Neuronal stem cell (in vitro differentiated cells): ENCODE measurements at regions not wholly inside any gene's neighbourhood (a gene's known extent, or its start where the extent isn't known, plus 50 kb on each side); places are given as distances from the start of the nearest gene placed in this dataset.
A peak's percentile ranks its signal among the peaks of the same experiment; 100 is the strongest.

ENCODE experiments used
- DNase-seq: peaks from one replicate; pipeline ENCODE4 v3.0.0-alpha.2; 2013; ENCODE audit warnings: low spot score
- H2AFZ ChIP-seq: one replicate; pipeline ENCODE4 v1.6.1; 2013; ENCODE audit warnings: mild to moderate bottlenecking, low read length, inconsistent platforms
- H2AK5ac ChIP-seq: 2 replicates; pipeline ENCODE4 v1.6.1; 2013; ENCODE audit warnings: low read depth, mild to moderate bottlenecking, inconsistent platforms, low read length, moderate library complexity, mixed read lengths
- H2BK120ac ChIP-seq: 2 replicates; pipeline ENCODE4 v1.6.1; 2013; ENCODE audit warnings: low read depth, mild to moderate bottlenecking, inconsistent platforms, low read length, moderate library complexity, mixed read lengths
- H2BK12ac ChIP-seq: one replicate; pipeline ENCODE4 v1.6.1; 2013; ENCODE audit warnings: low read length, inconsistent platforms
- H2BK15ac ChIP-seq: 2 replicates; pipeline ENCODE4 v1.6.1; 2013; ENCODE audit warnings: mild to moderate bottlenecking, low read length, inconsistent platforms, mixed read lengths
- H2BK5ac ChIP-seq: one replicate; pipeline ENCODE4 v1.6.1; 2013; ENCODE audit warnings: inconsistent platforms, mild to moderate bottlenecking, low read length, moderate library complexity
- H3K14ac ChIP-seq: one replicate; pipeline ENCODE4 v1.6.1; 2013; ENCODE audit warnings: low read length, inconsistent platforms
- H3K18ac ChIP-seq: 2 replicates; pipeline ENCODE4 v1.6.1; 2013; ENCODE audit warnings: low read length, inconsistent platforms
- H3K23ac ChIP-seq: 2 replicates; pipeline ENCODE4 v1.6.1; 2013; ENCODE audit warnings: low read depth, mild to moderate bottlenecking, mixed read lengths, low read length, inconsistent platforms; ENCODE audit not compliant: poor library complexity
- H3K27ac ChIP-seq: replicated peaks from 3 replicates; pipeline ENCODE4 v1.5.1; 2013; ENCODE audit warnings: low read length, inconsistent platforms
- H3K27me3 ChIP-seq, 3 experiments: 2 replicates each; pipeline ENCODE4 v1.6.1; 2013; ENCODE audit warnings: low read length in 3 of 3, mild to moderate bottlenecking in 2 of 3, inconsistent platforms in 1 of 3, low read depth in 1 of 3, mixed read lengths in 1 of 3, moderate library complexity in 1 of 3; ENCODE audit not compliant: control insufficient read depth in 3 of 3, insufficient read depth in 3 of 3
- H3K36me3 ChIP-seq, 2 donors: replicated peaks in 1 of 2; 2 replicates each; pipeline ENCODE4 v1.6.1; 2013; ENCODE audit warnings: low read length in 2 of 2; ENCODE audit not compliant: control insufficient read depth in 2 of 2, insufficient read depth in 2 of 2
- H3K4ac ChIP-seq: 2 replicates; pipeline ENCODE4 v1.6.1; 2013; ENCODE audit warnings: inconsistent platforms, mild to moderate bottlenecking, low read length, moderate library complexity
- H3K4me1 ChIP-seq, 2 donors: 1 replicate in 1 of 2; 2 replicates in 1 of 2; pipeline ENCODE4 v1.6.1; 2013; ENCODE audit warnings: low read length in 2 of 2, low read depth in 1 of 2; ENCODE audit not compliant: control insufficient read depth in 2 of 2, insufficient read depth in 1 of 2
- H3K4me2 ChIP-seq: one replicate; pipeline ENCODE4 v1.6.1; 2013; ENCODE audit warnings: mild to moderate bottlenecking, low read length, inconsistent platforms; ENCODE audit not compliant: insufficient read depth, poor library complexity, severe bottlenecking
- H3K4me3 ChIP-seq, 2 donors: 2 replicates each; pipeline ENCODE4 v1.5.1; 2013; ENCODE audit warnings: low read length in 2 of 2, mild to moderate bottlenecking in 2 of 2, inconsistent platforms in 1 of 2, moderate library complexity in 1 of 2
- H3K79me1 ChIP-seq: one replicate; pipeline ENCODE4 v1.6.1; 2013; ENCODE audit warnings: low read depth, mild to moderate bottlenecking, inconsistent platforms, low read length, moderate library complexity
- H3K9ac ChIP-seq: one replicate; pipeline ENCODE4 v1.6.1; 2013; ENCODE audit warnings: mild to moderate bottlenecking, low read depth, low read length, inconsistent platforms; ENCODE audit not compliant: poor library complexity
- H3K9me3 ChIP-seq, 2 donors: replicated peaks in 1 of 2; 2 replicates each; pipeline versions ENCODE3 to v1.6.1; 2013; ENCODE audit warnings: low read length in 2 of 2, mild to moderate bottlenecking in 2 of 2, inconsistent platforms in 1 of 2, low read depth in 1 of 2, mixed read lengths in 1 of 2, moderate library complexity in 1 of 2; ENCODE audit not compliant: control insufficient read depth in 2 of 2, insufficient read depth in 1 of 2
- H4K8ac ChIP-seq: one replicate; pipeline ENCODE4 v1.6.1; 2013; ENCODE audit warnings: low read depth, mild to moderate bottlenecking, inconsistent platforms, low read length, moderate library complexity
- H4K91ac ChIP-seq: one replicate; pipeline ENCODE4 v1.6.1; 2013; ENCODE audit warnings: low read length, low read depth, mild to moderate bottlenecking, inconsistent platforms; ENCODE audit not compliant: poor library complexity
- WGBS, 2 donors: extraction: QIAGEN DNeasy Blood & Tissue Kit; methylation state at CpG; one replicate each; pipeline ENCODE4 v1.1.7; 2013; ENCODE audit warnings: missing lambda C conversion rate in 2 of 2, mixed read lengths in 1 of 2; ENCODE audit not compliant: insufficient read length in 2 of 2, insufficient replicate concordance in 1 of 2; ENCODE audit errors: extremely low coverage in 2 of 2; 5-methylcytosine and 5-hydroxymethylcytosine counted together

- H3K36me3 ChIP-seq = peaks cover 0 to 11% of the 10 kb centered on the region in 2 donors
- no peak overlapping the region for H3K18ac ChIP-seq
- no peak for DNase-seq
- no peak overlapping the region for H3K4me3 ChIP-seq
- no peak overlapping the region for H3K14ac ChIP-seq
- no peak overlapping the region for H2BK15ac ChIP-seq
- H2BK12ac ChIP-seq = no peak overlapping the region
- H3K27me3 ChIP-seq = no peaks in the 10 kb centered on the region
- no peak overlapping the region for H3K9ac ChIP-seq
- H3K79me1 ChIP-seq = no peaks in the 10 kb centered on the region
- H3K4me1 ChIP-seq = no peaks in the 10 kb centered on the region
- H4K91ac ChIP-seq = no peak overlapping the region
- no peak overlapping the region for H2AFZ ChIP-seq
- H4K8ac ChIP-seq = no peak overlapping the region
- H2BK5ac ChIP-seq = no peak overlapping the region
- H3K9me3 ChIP-seq = no peaks in the 10 kb centered on the region
- no peak overlapping the region for H2AK5ac ChIP-seq
- H3K23ac ChIP-seq = no peak overlapping the region
- H2BK120ac ChIP-seq = no peak overlapping the region
- no CpG with 5 or more reads among the region's 1 CpG for WGBS, 2 donors
- no peak overlapping the region for H3K27ac ChIP-seq
- no peak overlapping the region for H3K4me2 ChIP-seq
- H3K4ac ChIP-seq = no peak overlapping the region
Observed at GRCh38 chr6:144816936-144817335, 531.8 kb downstream of the UTRN start.

GRCh38 chr6:144820270-144820669 lies 535.1 kb downstream of the UTRN start:
- H2AK5ac ChIP-seq = no peak overlapping the region
- DNase-seq = no peak

GRCh38 chr6:144823131-144823530 lies 538.0 kb downstream of the UTRN start:
- H3K14ac ChIP-seq = no peak overlapping the region
- no peak overlapping the region for H2AFZ ChIP-seq
- no peak overlapping the region for H3K27ac ChIP-seq
- H3K36me3 ChIP-seq = peaks cover 0 to 18% of the 10 kb centered on the region in 2 donors
- no peak overlapping the region for H3K18ac ChIP-seq
- H3K9ac ChIP-seq = no peak overlapping the region
- H3K9me3 ChIP-seq = peaks cover 0 to 3% of the 10 kb centered on the region in 2 donors
- peaks cover 0 to 4% of the 10 kb centered on the region in 2 donors for H3K4me1 ChIP-seq
- no peak overlapping the region for H4K91ac ChIP-seq
- H2BK5ac ChIP-seq = no peak overlapping the region
- H3K23ac ChIP-seq = no peak overlapping the region
- no peaks in the 10 kb centered on the region for H3K27me3 ChIP-seq
- H2BK15ac ChIP-seq = no peak overlapping the region
- no peak overlapping the region for H2AK5ac ChIP-seq
- no peak for DNase-seq
- H2BK120ac ChIP-seq = no peak overlapping the region
- H2BK12ac ChIP-seq = no peak overlapping the region
- H4K8ac ChIP-seq = no peak overlapping the region
- H3K4me2 ChIP-seq = no peak overlapping the region
- H3K4me3 ChIP-seq = no peak overlapping the region
- H3K4ac ChIP-seq = no peak overlapping the region
- H3K79me1 ChIP-seq = no peaks in the 10 kb centered on the region
- WGBS, 2 donors = no CpG with 5 or more reads among the region's 4 CpGs

More at GRCh38 chr6:144820270-144820669, 535.1 kb downstream of the UTRN start:
- Histone ChIP-seq H3K23ac (no peak overlapping the region), H3K9ac (no peak overlapping the region), H3K4me1 (peaks cover 0 to 4% of the 10 kb centered on the region in 2 donors), H3K14ac (no peak overlapping the region), H2BK5ac (no peak overlapping the region), H3K4me3 (no peak overlapping the region), H2BK12ac (no peak overlapping the region), H3K27ac (no peak overlapping the region), H3K9me3 (peaks cover 0 to 3% of the 10 kb centered on the region in 2 donors), H2AFZ (no peak overlapping the region), H3K79me1 (no peaks in the 10 kb centered on the region), H3K4me2 (no peak overlapping the region), H4K91ac (no peak overlapping the region), H2BK15ac (no peak overlapping the region), H4K8ac (no peak overlapping the region), H3K27me3 (no peaks in the 10 kb centered on the region), H3K18ac (no peak overlapping the region), H3K36me3 (peaks cover 0 to 9% of the 10 kb centered on the region in 2 donors), H2BK120ac (no peak overlapping the region), H3K4ac (no peak overlapping the region)
- no CpG with 5 or more reads among the region's 1 CpG for WGBS, 2 donors

- no peak overlapping the region for H3K4me2 ChIP-seq
- peaks cover 0 to 27% of the 10 kb centered on the region in 2 donors for H3K36me3 ChIP-seq
- H4K8ac ChIP-seq = no peak overlapping the region
- no peak overlapping the region for H2BK15ac ChIP-seq
- no peak overlapping the region for H2BK120ac ChIP-seq
- no peak overlapping the region for H4K91ac ChIP-seq
- H2BK12ac ChIP-seq = no peak overlapping the region
- no peak overlapping the region for H3K27ac ChIP-seq
- DNase-seq = peak; percentile 24
- H3K4ac ChIP-seq = no peak overlapping the region
- peaks cover 0 to 4% of the 10 kb centered on the region in 2 donors for H3K4me1 ChIP-seq
- H3K9ac ChIP-seq = no peak overlapping the region
- H2AFZ ChIP-seq = no peak overlapping the region
- peaks cover 0 to 3% of the 10 kb centered on the region in 2 donors for H3K9me3 ChIP-seq
- H3K79me1 ChIP-seq = no peaks in the 10 kb centered on the region
- H3K14ac ChIP-seq = no peak overlapping the region
- H2AK5ac ChIP-seq = no peak overlapping the region
- H3K27me3 ChIP-seq = no peaks in the 10 kb centered on the region
- H2BK5ac ChIP-seq = no peak overlapping the region
- no peak overlapping the region for H3K18ac ChIP-seq
- no peak overlapping the region for H3K4me3 ChIP-seq
- H3K23ac ChIP-seq = no peak overlapping the region
Observed at GRCh38 chr6:144824018-144824417, 538.9 kb downstream of the UTRN start.
